Heart left ventricle (tissue), 16 donors: ENCODE measurements at regions not wholly inside any gene's neighbourhood (a gene's known extent, or its start where the extent isn't known, plus 50 kb on each side); places are given as distances from the start of the nearest gene placed in this dataset.

Experiments used
- ATAC-seq, 4 donors: fragments of 200-7000 bp; cut with Tn5 transposase; one replicate each; pipeline ENCODE4 v1.9.1; 2020 to 2022; ENCODE audit warnings: moderate library complexity in 4 of 4, mild to moderate bottlenecking in 3 of 4, moderate number of reproducible peaks in 1 of 4
- DNase-seq, 5 donors: peaks; one replicate each; pipeline ENCODE4 v3.0.0-alpha.2; 2020
- H3K27ac ChIP-seq, 12 donors: fragments of 200-600 bp; sonication (generic) in 4 of 12; one replicate each; pipeline versions ENCODE4 v1.5.0 to v1.8.0; 2016 to 2022; ENCODE audit warnings: mild to moderate bottlenecking in 2 of 12
- H3K27me3 ChIP-seq, 9 donors: fragments of 200-600 bp; sonication (generic) in 2 of 9; one replicate each; pipeline versions ENCODE4 v1.5.1 to v1.8.0; 2016 to 2022; ENCODE audit warnings: mild to moderate bottlenecking in 3 of 9
- H3K36me3 ChIP-seq, 9 donors: fragments of 200-600 bp; sonication (generic) in 2 of 9; one replicate each; pipeline versions ENCODE4 v1.5.0 to v1.8.0; 2018 to 2022; ENCODE audit warnings: mild to moderate bottlenecking in 2 of 9
- H3K4me1 ChIP-seq, 12 donors: fragments of 200-600 bp; sonication (generic) in 4 of 12; one replicate each; pipeline versions ENCODE4 v1.5.0 to v1.8.0; 2016 to 2022; ENCODE audit warnings: mild to moderate bottlenecking in 3 of 12
- H3K4me3 ChIP-seq, 12 donors: fragments of 200-600 bp; sonication (generic) in 4 of 12; one replicate each; pipeline versions ENCODE4 v1.5.0 to v1.8.0; 2017 to 2022; ENCODE audit warnings: mild to moderate bottlenecking in 9 of 12, moderate library complexity in 4 of 12
- H3K9me3 ChIP-seq, 12 donors: fragments of 200-600 bp; sonication (generic) in 4 of 12; one replicate each; pipeline versions ENCODE4 v1.5.0 to v1.8.0; 2016 to 2022; ENCODE audit warnings: mild to moderate bottlenecking in 1 of 12
- CTCF ChIP-seq, 12 donors: fragments of 200-600 bp; sonication (generic) in 4 of 12; IDR thresholded peaks; one replicate each; pipeline versions ENCODE4 v1.5.0 to v1.8.0; 2018 to 2022; ENCODE audit warnings: antibody characterized with exemption in 12 of 12, mild to moderate bottlenecking in 5 of 12
- POLR2A ChIP-seq, 2 donors: fragments of 450-650 bp; IDR thresholded peaks; one replicate each; pipeline ENCODE4 v1.6.1; 2017; ENCODE audit warnings: antibody characterized with exemption in 2 of 2, mild to moderate bottlenecking in 2 of 2, moderate library complexity in 2 of 2
- WGBS, 4 donors: extraction: QIAGEN DNeasy Blood & Tissue Kit in 2 of 4; methylation state at CpG; one replicate each; pipeline versions ENCODE4 v1.1.5 to v1.1.7; 2013 to 2018; 5-methylcytosine and 5-hydroxymethylcytosine counted together
- intact Hi-C, 10 donors: fragments of 100-400 bp; cut with DNase I; formaldehyde crosslinking; loops; one replicate each; pipeline versions ENCODE4 v1.11.1 to v1.14.2; 2022
- donor health status: ischemic (EF 13 %, LVEDD 7.1; RV severe dilation, severe dysfunction).
- donor health status: healthy with polysubstance abuse.
- donor health status: DM: no; HTN: yes; CAD: no.
- donor health status: DM: no; HTN: no; CAD: no.
- donor health status: ischemic (EF 25% LVEDD 6.9; RV normal size, moderate dysfunction).
- donor health status: ischemic (EF 25% LVEDD 5.7; RV mildly dilated, moderate dysfunction).
- donor health status: healthy.
- donor health status: DM: yes; HTN: yes; CAD: no.
- donor health status: ischemic (EF 35%, LVEDD 5.7; RV mildly dilated, moderate dysfunction).
- donor health status: nonischemic (EF 11% LVEDD 7.7; RV severe dilation, severe dysfunction).
- donor health status: DM: yes; HTN: yes; CAD: no.
- donor health status: PGD.
- donor health status: ischemic (EF 29% LVEDD 5.4; RV normal size, mild dysfunction).
- donor health status: nonischemic (EF 23%, LVEDD 6.1; RV moderate dilation, normal function).

GRCh38 chr5:68012831-68013230 is 202.7 kb upstream of the PIK3R1 start:
- TF ChIP-seq POLR2A (IDR thresholded peaks at IDR 0.05) (no peak), CTCF (IDR thresholded peaks at IDR 0.05) (no peak)
- no peaks in the 10 kb centered on the region for H3K27me3 ChIP-seq
- WGBS, 4 donors = 58 to 81% (median 72%) methylated on average over 1 of the region's 1 CpG
- no peaks in the 10 kb centered on the region for H3K4me1 ChIP-seq
- no peak overlapping the region for H3K4me3 ChIP-seq
- H3K36me3 ChIP-seq = no peaks in the 10 kb centered on the region
- no peaks in the 10 kb centered on the region for H3K9me3 ChIP-seq
- intact Hi-C loops = no loop called here
- no peak overlapping the region for H3K27ac ChIP-seq
- DNase-seq (no peak), ATAC-seq (no peak)

- ATAC-seq (no peak), DNase-seq (no peak)
- intact Hi-C loops = no loop called here
- Histone ChIP-seq H3K4me1 (no peaks in the 10 kb centered on the region), H3K36me3 (no peaks in the 10 kb centered on the region), H3K27me3 (no peaks in the 10 kb centered on the region), H3K27ac (no peak overlapping the region), H3K9me3 (no peaks in the 10 kb centered on the region), H3K4me3 (no peak overlapping the region)
- 0 to 84% (median 52%) methylated on average over 1 of the region's 1 CpG for WGBS, 4 donors
- TF ChIP-seq CTCF (IDR thresholded peaks at IDR 0.05) (no peak), POLR2A (IDR thresholded peaks at IDR 0.05) (no peak)
Measured at GRCh38 chr5:68012429-68012828, 203.1 kb upstream of the PIK3R1 start.

GRCh38 chr5:68011801-68012200 is 203.8 kb upstream of the PIK3R1 start:
- ATAC-seq (no peak), DNase-seq (no peak)
- Histone ChIP-seq H3K27me3 (no peaks in the 10 kb centered on the region), H3K9me3 (no peaks in the 10 kb centered on the region), H3K4me1 (no peaks in the 10 kb centered on the region), H3K27ac (no peak overlapping the region), H3K4me3 (no peak overlapping the region), H3K36me3 (no peaks in the 10 kb centered on the region)
- intact Hi-C loops = no loop called here
- TF ChIP-seq CTCF (IDR thresholded peaks at IDR 0.05) (no peak), POLR2A (IDR thresholded peaks at IDR 0.05) (no peak)

- Histone ChIP-seq H3K27ac (no peak overlapping the region), H3K9me3 (no peaks in the 10 kb centered on the region), H3K4me3 (no peak overlapping the region), H3K36me3 (no peaks in the 10 kb centered on the region), H3K4me1 (no peaks in the 10 kb centered on the region), H3K27me3 (no peaks in the 10 kb centered on the region)
- DNase-seq (no peak), ATAC-seq (no peak)
- TF ChIP-seq CTCF (IDR thresholded peaks at IDR 0.05) (no peak), POLR2A (IDR thresholded peaks at IDR 0.05) (no peak)
- WGBS, 4 donors = 95 to 97% (median 97%) methylated on average over 2 of the region's 2 CpGs
- intact Hi-C loops = no loop called here
Measured at GRCh38 chr5:68011259-68011760, 204.2 kb upstream of the PIK3R1 start.
